Mesendoderm (in vitro differentiated cells): ENCODE measurements at regions not wholly inside any gene's neighbourhood (a gene's known extent, or its start where the extent isn't known, plus 50 kb on each side); places are given as distances from the start of the nearest gene placed in this dataset.

Source experiments
- DNase-seq: peaks from one replicate; pipeline ENCODE4 v3.0.0; 2013
- H2AK5ac ChIP-seq: 2 replicates; pipeline ENCODE4 v1.6.1; 2013; ENCODE audit warnings: low read length, inconsistent platforms
- H2BK120ac ChIP-seq: 2 replicates; pipeline ENCODE4 v1.6.1; 2013; ENCODE audit warnings: low read depth, mild to moderate bottlenecking, low read length, moderate library complexity, mixed read lengths
- H2BK15ac ChIP-seq: replicated peaks from 2 replicates; pipeline ENCODE4 v1.6.1; 2013; ENCODE audit warnings: low read depth, mild to moderate bottlenecking, moderate library complexity
- H2BK5ac ChIP-seq: 2 replicates; pipeline ENCODE4 v1.6.1; 2013; ENCODE audit warnings: low read length, inconsistent platforms
- H3K18ac ChIP-seq: 2 replicates; pipeline ENCODE4 v1.6.1; 2013; ENCODE audit warnings: mild to moderate bottlenecking, low read length, mixed read lengths
- H3K23ac ChIP-seq: one replicate; pipeline ENCODE4 v1.6.1; 2013; ENCODE audit warnings: low read length
- H3K27ac ChIP-seq: 2 replicates; pipeline ENCODE4 v1.5.1; 2013; ENCODE audit warnings: low read depth, mild to moderate bottlenecking, inconsistent platforms, low read length, moderate library complexity
- H3K27me3 ChIP-seq: 2 replicates; pipeline ENCODE4 v1.6.1; 2013; ENCODE audit warnings: low read length, control low read depth, mild to moderate bottlenecking, inconsistent platforms; ENCODE audit not compliant: insufficient read depth, poor library complexity
- H3K36me3 ChIP-seq: 2 replicates; pipeline ENCODE4 v1.6.1; 2013; ENCODE audit warnings: low read length, inconsistent platforms; ENCODE audit not compliant: control insufficient read depth, insufficient read depth
- H3K4ac ChIP-seq: one replicate; pipeline ENCODE4 v1.6.1; 2013; ENCODE audit warnings: low read depth, mild to moderate bottlenecking, low read length, moderate library complexity
- H3K4me1 ChIP-seq: 2 replicates; pipeline ENCODE4 v1.6.1; 2013; ENCODE audit warnings: low read depth, low read length, inconsistent platforms; ENCODE audit not compliant: control insufficient read depth
- H3K4me2 ChIP-seq: 2 replicates; pipeline ENCODE4 v1.6.1; 2013; ENCODE audit warnings: low read length
- H3K4me3 ChIP-seq: 2 replicates; pipeline ENCODE4 v1.5.1; 2013; ENCODE audit warnings: mild to moderate bottlenecking, low read length
- H3K56ac ChIP-seq: one replicate; pipeline ENCODE4 v1.6.1; 2013; ENCODE audit warnings: low read length
- H3K79me1 ChIP-seq: 2 replicates; pipeline ENCODE4 v1.6.1; 2013; ENCODE audit warnings: low read length, inconsistent platforms
- H3K79me2 ChIP-seq: 2 replicates; pipeline ENCODE4 v1.6.1; 2013; ENCODE audit warnings: mild to moderate bottlenecking, low read length; ENCODE audit not compliant: control insufficient read depth, insufficient read depth
- H3K9ac ChIP-seq: 2 replicates; pipeline ENCODE4 v1.6.1; 2013; ENCODE audit warnings: low read length, inconsistent platforms
- H4K5ac ChIP-seq: one replicate; pipeline ENCODE4 v1.6.1; 2013; ENCODE audit warnings: low read length
- H4K8ac ChIP-seq: one replicate; pipeline ENCODE4 v1.6.1; 2013; ENCODE audit warnings: low read depth, mild to moderate bottlenecking, control low read depth, low read length, moderate library complexity
- WGBS: extraction: QIAGEN DNeasy Blood & Tissue Kit; methylation state at CpG from one replicate; pipeline ENCODE4 v1.1.7; 2013; ENCODE audit warnings: low lambda C conversion rate, missing lambda C conversion rate; ENCODE audit not compliant: insufficient coverage; ENCODE audit errors: extremely low coverage; 5-methylcytosine and 5-hydroxymethylcytosine counted together

DNA sequence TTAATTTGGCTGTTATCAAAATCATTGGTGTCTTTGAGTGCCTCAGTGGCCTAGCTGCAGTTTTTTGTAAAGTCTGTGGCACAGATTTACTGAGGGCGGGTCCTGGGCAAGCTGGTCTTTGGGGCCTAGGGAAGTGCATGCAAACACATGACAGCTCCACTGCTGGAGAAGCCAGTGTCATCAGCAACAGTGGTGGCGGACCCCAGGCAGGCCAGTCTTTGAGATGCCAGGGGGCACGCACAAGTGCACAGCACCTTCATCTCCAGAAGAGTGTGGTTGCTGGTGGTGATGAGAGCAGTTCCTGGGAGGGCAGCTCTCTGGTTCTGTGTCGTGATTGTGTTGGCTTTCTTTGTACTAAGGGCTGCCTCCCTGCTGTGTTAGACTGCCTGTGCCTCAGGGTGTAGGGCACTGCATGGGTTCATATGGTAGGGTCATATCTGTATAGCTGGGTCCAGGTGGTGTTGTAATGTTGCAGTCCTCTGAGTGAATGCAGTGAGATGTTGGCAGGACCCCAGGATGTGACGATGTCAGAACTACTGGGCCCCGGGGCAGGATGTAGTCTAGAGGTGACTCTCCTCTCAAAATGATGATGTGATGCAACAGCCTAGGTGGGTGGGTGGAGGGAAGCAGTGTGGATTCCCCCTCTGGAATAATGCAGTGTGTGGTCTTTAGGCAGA lies 646.7 kb upstream of the CDH2 start:
- Histone ChIP-seq H4K8ac (no peak overlapping the region), H3K27ac (no peak overlapping the region), H2AK5ac (no peak overlapping the region), H3K36me3 (no peaks in the 10 kb centered on the region), H3K18ac (no peak overlapping the region), H3K27me3 (no peaks in the 10 kb centered on the region), H3K79me2 (no peaks in the 10 kb centered on the region), H2BK15ac (no peak overlapping the region), H4K5ac (no peak overlapping the region), H3K4me1 (no peaks in the 10 kb centered on the region), H3K9ac (no peak overlapping the region), H3K23ac (no peak overlapping the region), H3K4ac (no peak overlapping the region), H3K56ac (no peak overlapping the region), H2BK5ac (no peak overlapping the region), H3K4me3 (no peak overlapping the region), H3K79me1 (no peaks in the 10 kb centered on the region), H3K4me2 (no peak overlapping the region), H2BK120ac (no peak overlapping the region)
- no CpG with 5 or more reads among the region's 6 CpGs for WGBS
- no peak for DNase-seq

DNA sequence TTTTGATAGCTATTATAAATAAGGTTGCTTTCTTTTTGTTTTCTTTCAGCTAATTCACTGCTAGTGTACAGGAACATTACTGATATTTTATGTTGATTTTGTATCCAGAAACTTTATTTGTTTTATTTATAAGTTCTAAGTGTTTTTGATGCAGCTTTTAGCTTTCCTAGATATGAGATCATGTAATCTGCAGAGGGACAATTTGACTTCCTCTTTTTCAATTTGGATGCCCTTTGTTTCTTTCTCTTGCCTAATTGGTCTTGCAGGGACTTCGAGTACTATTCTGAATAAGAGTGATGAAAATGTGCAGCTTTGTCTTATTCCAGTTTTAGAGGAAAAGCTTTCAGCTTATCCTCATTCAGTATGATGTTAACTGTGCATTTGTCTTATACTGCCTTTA lies 643.4 kb upstream of the CDH2 start:
- H3K27me3 ChIP-seq, result no peaks in the 10 kb centered on the region
- WGBS, result no CpG with 5 or more reads among the region's 1 CpG
- no peaks in the 10 kb centered on the region for H3K4me1 ChIP-seq
- no peak overlapping the region for H2AK5ac ChIP-seq
- H2BK15ac ChIP-seq, result no peak overlapping the region
- no peak overlapping the region for H3K18ac ChIP-seq
- no peak overlapping the region for H3K4me3 ChIP-seq
- no peak overlapping the region for H2BK120ac ChIP-seq
- H3K4me2 ChIP-seq, result no peak overlapping the region
- no peak overlapping the region for H3K9ac ChIP-seq
- no peak overlapping the region for H4K5ac ChIP-seq
- H3K27ac ChIP-seq, result no peak overlapping the region
- H3K79me1 ChIP-seq, result no peaks in the 10 kb centered on the region
- no peak overlapping the region for H3K56ac ChIP-seq
- no peak for DNase-seq
- no peak overlapping the region for H3K4ac ChIP-seq
- no peaks in the 10 kb centered on the region for H3K79me2 ChIP-seq
- no peak overlapping the region for H3K23ac ChIP-seq
- H3K36me3 ChIP-seq, result no peaks in the 10 kb centered on the region
- no peak overlapping the region for H2BK5ac ChIP-seq
- no peak overlapping the region for H4K8ac ChIP-seq

DNA sequence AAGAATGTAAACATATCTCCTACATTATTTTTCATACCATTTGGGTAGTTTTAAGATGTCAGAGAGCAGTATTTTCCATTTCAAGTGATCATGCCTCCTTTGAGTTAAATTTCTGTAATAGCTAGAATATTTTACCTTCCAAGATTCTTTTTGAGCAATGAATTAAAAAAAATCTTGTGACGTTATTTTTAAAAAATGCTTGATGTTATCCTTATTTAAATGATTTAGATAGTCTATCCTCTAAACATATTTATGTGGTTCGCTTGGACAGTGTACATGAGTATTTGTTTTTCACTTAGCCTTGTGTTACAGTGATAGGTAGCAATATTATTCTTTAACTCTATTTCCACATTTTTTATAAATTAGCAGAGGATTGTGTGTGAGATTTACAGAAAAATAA lies 639.2 kb upstream of the CDH2 start:
- no peak overlapping the region for H2BK15ac ChIP-seq
- no peak overlapping the region for H3K4me2 ChIP-seq
- H3K56ac ChIP-seq, result no peak overlapping the region
- H3K27ac ChIP-seq, result no peak overlapping the region
- no peak overlapping the region for H2AK5ac ChIP-seq
- H4K8ac ChIP-seq, result no peak overlapping the region
- DNase-seq, result no peak
- H3K9ac ChIP-seq, result no peak overlapping the region
- no peak overlapping the region for H4K5ac ChIP-seq
- H2BK5ac ChIP-seq, result no peak overlapping the region
- no peaks in the 10 kb centered on the region for H3K79me2 ChIP-seq
- no peaks in the 10 kb centered on the region for H3K36me3 ChIP-seq
- H3K4me3 ChIP-seq, result no peak overlapping the region
- no peak overlapping the region for H3K4ac ChIP-seq
- H3K79me1 ChIP-seq, result no peaks in the 10 kb centered on the region
- no peak overlapping the region for H2BK120ac ChIP-seq
- no peaks in the 10 kb centered on the region for H3K4me1 ChIP-seq
- H3K27me3 ChIP-seq, result no peaks in the 10 kb centered on the region
- no peak overlapping the region for H3K23ac ChIP-seq
- no peak overlapping the region for H3K18ac ChIP-seq
- WGBS, result no CpG with 5 or more reads among the region's 2 CpGs

DNA sequence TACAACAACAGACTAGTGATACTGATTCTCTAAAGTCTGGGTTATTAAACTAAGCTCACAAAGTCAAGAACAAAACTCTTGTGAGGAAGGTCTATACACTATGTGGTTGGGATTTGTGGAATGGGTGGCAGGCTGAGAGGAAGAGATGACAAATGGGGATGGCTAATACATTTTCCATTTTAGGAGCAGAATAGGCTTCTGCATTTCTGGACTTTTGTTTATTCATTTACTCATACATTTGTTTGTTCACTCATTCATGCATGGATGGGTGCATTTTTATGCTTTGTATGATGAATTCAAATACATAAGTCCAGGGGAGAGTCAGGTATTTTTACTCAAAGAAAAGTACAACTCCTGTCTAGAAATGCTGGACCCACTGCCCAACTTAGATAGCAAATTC lies 637.4 kb upstream of the CDH2 start:
- Histone ChIP-seq H3K4me3 (no peak overlapping the region), H4K8ac (no peak overlapping the region), H3K4me2 (no peak overlapping the region), H2BK5ac (no peak overlapping the region), H2BK120ac (no peak overlapping the region), H2AK5ac (no peak overlapping the region), H3K23ac (no peak overlapping the region), H3K36me3 (no peaks in the 10 kb centered on the region), H3K4ac (no peak overlapping the region), H3K9ac (no peak overlapping the region), H3K56ac (no peak overlapping the region), H3K27me3 (no peaks in the 10 kb centered on the region), H3K27ac (no peak overlapping the region), H4K5ac (no peak overlapping the region), H3K79me1 (no peaks in the 10 kb centered on the region), H3K4me1 (no peaks in the 10 kb centered on the region), H3K79me2 (no peaks in the 10 kb centered on the region), H2BK15ac (no peak overlapping the region), H3K18ac (no peak overlapping the region)
- DNase-seq, result no peak

DNA sequence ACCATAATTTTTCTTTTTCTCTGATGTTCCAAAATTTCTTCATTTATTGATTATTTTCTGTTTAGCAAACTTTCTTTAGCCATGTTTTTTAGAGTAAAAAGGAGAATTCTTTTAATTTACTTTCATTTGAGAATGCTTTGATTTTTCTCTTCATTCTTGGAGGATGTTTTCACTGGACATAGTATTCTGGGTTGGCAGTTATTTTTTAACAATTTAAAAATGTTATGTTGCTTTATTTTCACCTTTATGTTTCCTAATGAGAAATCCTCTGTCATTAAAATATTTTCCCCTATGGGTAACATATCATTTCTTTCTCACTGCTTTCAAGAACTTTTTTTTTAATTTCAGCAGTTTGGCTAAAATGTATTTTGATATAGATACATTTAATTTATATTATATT lies 631.4 kb upstream of the CDH2 start:
- Histone ChIP-seq H3K36me3 (no peaks in the 10 kb centered on the region), H3K23ac (no peak overlapping the region), H3K4me3 (no peak overlapping the region), H3K4ac (no peak overlapping the region), H4K5ac (no peak overlapping the region), H3K56ac (no peak overlapping the region), H4K8ac (no peak overlapping the region), H3K27me3 (no peaks in the 10 kb centered on the region), H3K27ac (no peak overlapping the region), H2BK120ac (no peak overlapping the region), H2AK5ac (no peak overlapping the region), H3K9ac (no peak overlapping the region), H3K4me2 (no peak overlapping the region), H3K18ac (no peak overlapping the region), H3K79me1 (no peaks in the 10 kb centered on the region), H3K79me2 (no peaks in the 10 kb centered on the region), H2BK15ac (no peak overlapping the region), H3K4me1 (no peaks in the 10 kb centered on the region), H2BK5ac (no peak overlapping the region)
- no peak for DNase-seq

DNA sequence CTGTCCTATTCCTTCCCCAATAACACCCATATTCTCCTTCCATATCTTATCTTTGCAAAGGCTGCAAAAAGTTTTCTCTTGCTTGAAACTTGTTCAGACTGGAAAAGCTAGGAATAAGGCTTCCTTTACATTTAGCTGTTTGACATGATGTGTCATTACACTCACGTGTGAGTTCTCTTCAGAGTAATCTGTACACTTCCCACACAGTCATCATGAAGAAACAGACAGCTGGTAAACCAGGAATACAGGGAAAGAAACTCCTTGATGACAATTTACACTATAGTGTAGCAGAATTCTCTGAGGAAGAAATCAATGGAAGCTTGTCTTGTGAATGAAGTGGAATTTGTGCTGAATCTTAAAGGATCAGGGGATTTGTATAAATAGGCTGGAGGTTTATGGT lies 628.6 kb upstream of the CDH2 start:
- Histone ChIP-seq H3K36me3 (no peaks in the 10 kb centered on the region), H3K27me3 (no peaks in the 10 kb centered on the region), H3K18ac (no peak overlapping the region), H2BK5ac (no peak overlapping the region), H3K4ac (no peak overlapping the region), H3K23ac (no peak overlapping the region), H4K5ac (no peak overlapping the region), H3K4me3 (no peak overlapping the region), H3K27ac (no peak overlapping the region), H3K79me2 (no peaks in the 10 kb centered on the region), H3K56ac (no peak overlapping the region), H2AK5ac (no peak overlapping the region), H2BK15ac (no peak overlapping the region), H2BK120ac (no peak overlapping the region), H3K4me1 (no peaks in the 10 kb centered on the region), H3K79me1 (no peaks in the 10 kb centered on the region), H3K9ac (no peak overlapping the region), H4K8ac (no peak overlapping the region), H3K4me2 (no peak overlapping the region)
- no peak for DNase-seq
- WGBS, result no CpG with 5 or more reads among the region's 1 CpG
